ENCODE measurements at regions not wholly inside any gene's neighbourhood (a gene's known extent, or its start where the extent isn't known, plus 50 kb on each side); places are given as distances from the start of the nearest gene placed in this dataset.
A peak's percentile ranks its signal among the peaks of the same experiment; 100 is the strongest.

- no peak for TF ChIP-seq CTCF (IDR thresholded peaks at IDR 0.05; ENCODE audit: unreplicated experiment)
- Mint-ChIP-seq H3K9me3 (peaks cover 16% of the 10 kb centered on the region), H3K4me3 (no peak overlapping the region), H3K4me1 (peaks cover 10% of the 10 kb centered on the region), H3K27me3 (ENCODE audit: low read depth) (peaks cover 25% of the 10 kb centered on the region), H3K27ac (peak overlapping the region; percentile 32), H3K36me3 (no peaks in the 10 kb centered on the region)
- no peak for DNase-seq (ENCODE audit: low spot score in 2 of 2, unreplicated experiment in 2 of 2)
These were observed 290.7 kb upstream of the ASIC2 start for GRCh38 chr17:33583518-33584417.

GRCh38 chr17:33593991-33594390 is 300.9 kb upstream of the ASIC2 start:
- H3K27ac Mint-ChIP-seq = no peak overlapping the region
- no peak for TF ChIP-seq CTCF (IDR thresholded peaks at IDR 0.05; ENCODE audit: unreplicated experiment)
- H3K36me3 Mint-ChIP-seq = no peaks in the 10 kb centered on the region
- no peak overlapping the region for H3K4me3 Mint-ChIP-seq
- H3K27me3 Mint-ChIP-seq (ENCODE audit: low read depth) = peaks cover 72% of the 10 kb centered on the region
- no peaks in the 10 kb centered on the region for H3K9me3 Mint-ChIP-seq
- no peak for DNase-seq (ENCODE audit: low spot score in 2 of 2, unreplicated experiment in 2 of 2)
- H3K4me1 Mint-ChIP-seq = peaks cover 4% of the 10 kb centered on the region

DNA sequence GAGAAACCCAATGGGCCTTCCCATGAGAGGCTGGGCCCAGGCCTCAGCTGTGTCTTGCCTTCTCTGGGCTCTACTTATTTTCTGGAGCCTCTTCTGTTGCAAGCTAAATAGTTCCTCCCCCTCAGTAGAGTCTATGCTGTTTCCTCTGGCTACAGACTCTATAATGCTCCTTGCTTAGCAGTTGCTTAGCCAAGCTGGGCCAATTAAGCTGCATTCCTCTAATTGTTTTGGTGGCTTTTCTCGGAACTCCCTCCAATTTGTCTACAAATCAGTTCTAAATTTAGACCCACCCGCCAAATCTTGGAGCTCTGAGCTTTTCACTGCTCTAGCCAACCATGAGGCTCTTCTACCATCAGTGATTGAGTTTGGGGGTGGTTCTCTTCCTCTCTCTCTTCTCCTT is 302.7 kb upstream of the ASIC2 start:
- Mint-ChIP-seq H3K27ac (no peak overlapping the region), H3K9me3 (no peaks in the 10 kb centered on the region), H3K4me1 (peaks cover 4% of the 10 kb centered on the region), H3K4me3 (no peak overlapping the region), H3K36me3 (no peaks in the 10 kb centered on the region), H3K27me3 (ENCODE audit: low read depth) (peaks cover 70% of the 10 kb centered on the region)
- DNase-seq (ENCODE audit: low spot score in 2 of 2, unreplicated experiment in 2 of 2) = no peak
- no peak for TF ChIP-seq CTCF (IDR thresholded peaks at IDR 0.05; ENCODE audit: unreplicated experiment)

DNA sequence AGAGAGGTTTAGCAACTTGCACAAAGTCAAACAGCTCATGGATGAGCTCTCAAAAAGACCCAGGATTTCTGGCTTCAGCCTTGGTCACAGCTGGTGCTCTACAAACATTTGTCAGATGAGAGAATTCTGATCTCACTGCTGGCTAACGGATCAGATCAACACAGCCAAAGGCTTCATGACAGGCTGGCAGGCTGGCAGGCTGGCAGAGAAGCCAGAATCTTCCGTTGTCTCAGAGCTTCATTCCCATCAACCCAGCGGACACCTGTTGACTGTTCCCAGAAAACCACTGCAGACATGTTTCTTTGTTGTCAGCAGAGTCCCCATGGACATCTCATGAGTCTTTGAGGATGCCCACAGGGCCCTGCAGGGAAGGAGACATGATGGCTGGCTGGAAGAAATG is 303.8 kb upstream of the ASIC2 start:
- H3K4me1 Mint-ChIP-seq = peaks cover 4% of the 10 kb centered on the region
- no peaks in the 10 kb centered on the region for H3K36me3 Mint-ChIP-seq
- no peak overlapping the region for H3K4me3 Mint-ChIP-seq
- peaks cover 67% of the 10 kb centered on the region for H3K27me3 Mint-ChIP-seq (ENCODE audit: low read depth)
- no peak overlapping the region for H3K27ac Mint-ChIP-seq
- no peaks in the 10 kb centered on the region for H3K9me3 Mint-ChIP-seq
- DNase-seq (ENCODE audit: low spot score in 2 of 2, unreplicated experiment in 2 of 2) = no peak
- TF ChIP-seq CTCF (IDR thresholded peaks at IDR 0.05; ENCODE audit: unreplicated experiment) = no peak

DNA sequence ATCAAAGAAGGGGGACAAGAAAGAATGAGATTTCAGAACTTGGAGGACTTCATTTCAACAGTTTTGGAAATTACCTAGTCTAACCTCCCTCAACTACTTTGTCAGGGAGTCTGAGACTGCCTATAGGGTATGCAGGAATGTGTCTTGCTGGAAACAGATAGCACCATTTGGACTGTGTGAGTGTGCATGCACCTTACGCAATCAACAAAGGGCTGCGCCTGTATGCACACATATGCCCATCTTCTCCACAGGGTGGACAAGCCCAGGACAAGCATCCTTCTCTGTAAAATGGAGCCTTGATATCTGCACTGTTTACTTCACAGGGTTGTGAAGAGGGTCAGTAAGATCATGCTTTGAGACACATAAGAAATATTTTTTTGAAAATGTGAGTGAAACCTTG is 305.7 kb upstream of the ASIC2 start:
- DNase-seq (ENCODE audit: low spot score in 2 of 2, unreplicated experiment in 2 of 2) = no peak
- H3K36me3 Mint-ChIP-seq = no peaks in the 10 kb centered on the region
- TF ChIP-seq CTCF (IDR thresholded peaks at IDR 0.05; ENCODE audit: unreplicated experiment) = no peak

More for the DNA sequence above, 305.7 kb upstream of the ASIC2 start:
- peaks cover 52% of the 10 kb centered on the region for H3K27me3 Mint-ChIP-seq (ENCODE audit: low read depth)
- H3K4me3 Mint-ChIP-seq = no peak overlapping the region
- H3K27ac Mint-ChIP-seq = no peak overlapping the region
- H3K4me1 Mint-ChIP-seq = peaks cover 4% of the 10 kb centered on the region
- no peaks in the 10 kb centered on the region for H3K9me3 Mint-ChIP-seq

Measured in mesothelial cell of epicardium (in vitro differentiated cells).